Neural cell (in vitro differentiated cells): ENCODE measurements at regions not wholly inside any gene's neighbourhood (a gene's known extent, or its start where the extent isn't known, plus 50 kb on each side); places are given as distances from the start of the nearest gene placed in this dataset.

Experiments used
- CTCF ChIP-seq: fragments of 450-650 bp; IDR thresholded peaks from 2 replicates; pipeline ENCODE4 v1.5.1; 2014; ENCODE audit warnings: antibody characterized with exemption, mild to moderate bottlenecking, moderate library complexity; ENCODE audit not compliant: poor library complexity, severe bottlenecking
- EP300 ChIP-seq: fragments of 450-650 bp; conservative IDR thresholded peaks from 2 replicates; pipeline ENCODE4 v1.6.1; 2014; ENCODE audit warnings: antibody characterized with exemption, mild to moderate bottlenecking, moderate library complexity; ENCODE audit not compliant: poor library complexity, severe bottlenecking
- EZH2 ChIP-seq: fragments of 200-600, 300-800 bp; shearing (Covaris generic), sonication (generic); IDR thresholded peaks from 2 replicates; pipeline ENCODE4 v1.6.1; 2014; ENCODE audit warnings: antibody characterized with exemption, low read length, borderline replicate concordance, mild to moderate bottlenecking; ENCODE audit not compliant: insufficient read depth, poor library complexity, severe bottlenecking
- MXI1 ChIP-seq: fragments of 450-650 bp; conservative IDR thresholded peaks from 2 replicates; pipeline ENCODE4 v1.6.1; 2014; ENCODE audit warnings: antibody characterized with exemption, mild to moderate bottlenecking; ENCODE audit not compliant: poor library complexity, severe bottlenecking
- POLR2AphosphoS5 ChIP-seq: IDR thresholded peaks from 2 replicates; pipeline ENCODE4 v1.6.1; 2012
- REST ChIP-seq: IDR thresholded peaks from 2 replicates; pipeline ENCODE4 v1.6.1; 2012; ENCODE audit warnings: borderline replicate concordance
- TAF1 ChIP-seq: IDR thresholded peaks from 2 replicates; pipeline ENCODE4 v1.6.1; 2012; ENCODE audit warnings: low read depth

- TF ChIP-seq MXI1 (no peak), CTCF (no peak), TAF1 (no peak), POLR2AphosphoS5 (no peak), REST (no peak), EP300 (no peak), EZH2 (no peak)
These were observed 403.1 kb downstream of the TLE4 start for GRCh38 chr9:79974806-79975422.
